ENCODE measurements at regions not wholly inside any gene's neighbourhood (a gene's known extent, or its start where the extent isn't known, plus 50 kb on each side); places are given as distances from the start of the nearest gene placed in this dataset.

DNA sequence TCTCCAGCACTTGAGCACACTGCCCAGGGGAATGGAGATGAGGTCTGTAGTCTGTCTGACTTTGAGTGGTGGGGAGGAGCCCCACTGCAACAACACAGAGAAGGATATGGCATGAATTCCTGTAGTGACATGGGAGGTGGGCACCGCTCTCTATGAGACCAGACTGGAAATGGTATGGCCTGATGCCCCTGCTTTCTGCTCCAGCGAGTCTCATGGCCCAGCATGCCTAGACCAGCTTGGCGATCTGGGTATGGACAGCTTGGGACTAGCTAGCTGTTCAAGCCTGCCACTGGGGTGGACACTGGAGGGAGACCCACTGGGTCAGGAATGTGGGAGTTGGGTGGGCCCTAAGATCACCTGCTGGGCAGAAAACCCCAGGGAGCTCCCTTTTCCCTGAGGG is 477.8 kb upstream of the SEL1L start:
- TF ChIP-seq, protein P1, sequence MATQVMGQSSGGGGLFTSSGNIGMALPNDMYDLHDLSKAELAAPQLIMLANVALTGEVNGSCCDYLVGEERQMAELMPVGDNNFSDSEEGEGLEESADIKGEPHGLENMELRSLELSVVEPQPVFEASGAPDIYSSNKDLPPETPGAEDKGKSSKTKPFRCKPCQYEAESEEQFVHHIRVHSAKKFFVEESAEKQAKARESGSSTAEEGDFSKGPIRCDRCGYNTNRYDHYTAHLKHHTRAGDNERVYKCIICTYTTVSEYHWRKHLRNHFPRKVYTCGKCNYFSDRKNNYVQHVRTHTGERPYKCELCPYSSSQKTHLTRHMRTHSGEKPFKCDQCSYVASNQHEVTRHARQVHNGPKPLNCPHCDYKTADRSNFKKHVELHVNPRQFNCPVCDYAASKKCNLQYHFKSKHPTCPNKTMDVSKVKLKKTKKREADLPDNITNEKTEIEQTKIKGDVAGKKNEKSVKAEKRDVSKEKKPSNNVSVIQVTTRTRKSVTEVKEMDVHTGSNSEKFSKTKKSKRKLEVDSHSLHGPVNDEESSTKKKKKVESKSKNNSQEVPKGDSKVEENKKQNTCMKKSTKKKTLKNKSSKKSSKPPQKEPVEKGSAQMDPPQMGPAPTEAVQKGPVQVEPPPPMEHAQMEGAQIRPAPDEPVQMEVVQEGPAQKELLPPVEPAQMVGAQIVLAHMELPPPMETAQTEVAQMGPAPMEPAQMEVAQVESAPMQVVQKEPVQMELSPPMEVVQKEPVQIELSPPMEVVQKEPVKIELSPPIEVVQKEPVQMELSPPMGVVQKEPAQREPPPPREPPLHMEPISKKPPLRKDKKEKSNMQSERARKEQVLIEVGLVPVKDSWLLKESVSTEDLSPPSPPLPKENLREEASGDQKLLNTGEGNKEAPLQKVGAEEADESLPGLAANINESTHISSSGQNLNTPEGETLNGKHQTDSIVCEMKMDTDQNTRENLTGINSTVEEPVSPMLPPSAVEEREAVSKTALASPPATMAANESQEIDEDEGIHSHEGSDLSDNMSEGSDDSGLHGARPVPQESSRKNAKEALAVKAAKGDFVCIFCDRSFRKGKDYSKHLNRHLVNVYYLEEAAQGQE (IDR thresholded peaks at IDR 0.05; ENCODE audit: insufficient replicate concordance, low read depth), result no peak
- TF ChIP-seq, protein P2, sequence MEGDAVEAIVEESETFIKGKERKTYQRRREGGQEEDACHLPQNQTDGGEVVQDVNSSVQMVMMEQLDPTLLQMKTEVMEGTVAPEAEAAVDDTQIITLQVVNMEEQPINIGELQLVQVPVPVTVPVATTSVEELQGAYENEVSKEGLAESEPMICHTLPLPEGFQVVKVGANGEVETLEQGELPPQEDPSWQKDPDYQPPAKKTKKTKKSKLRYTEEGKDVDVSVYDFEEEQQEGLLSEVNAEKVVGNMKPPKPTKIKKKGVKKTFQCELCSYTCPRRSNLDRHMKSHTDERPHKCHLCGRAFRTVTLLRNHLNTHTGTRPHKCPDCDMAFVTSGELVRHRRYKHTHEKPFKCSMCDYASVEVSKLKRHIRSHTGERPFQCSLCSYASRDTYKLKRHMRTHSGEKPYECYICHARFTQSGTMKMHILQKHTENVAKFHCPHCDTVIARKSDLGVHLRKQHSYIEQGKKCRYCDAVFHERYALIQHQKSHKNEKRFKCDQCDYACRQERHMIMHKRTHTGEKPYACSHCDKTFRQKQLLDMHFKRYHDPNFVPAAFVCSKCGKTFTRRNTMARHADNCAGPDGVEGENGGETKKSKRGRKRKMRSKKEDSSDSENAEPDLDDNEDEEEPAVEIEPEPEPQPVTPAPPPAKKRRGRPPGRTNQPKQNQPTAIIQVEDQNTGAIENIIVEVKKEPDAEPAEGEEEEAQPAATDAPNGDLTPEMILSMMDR (IDR thresholded peaks at IDR 0.05; ENCODE audit: insufficient read depth, low read length), result no peak
- TF ChIP-seq POLR2AphosphoS5 (IDR thresholded peaks at IDR 0.05; ENCODE audit: low read depth), result no peak
- TF ChIP-seq SPI1 (IDR thresholded peaks at IDR 0.05; ENCODE audit: borderline replicate concordance, low read depth), result no peak
- TF ChIP-seq GABPA (IDR thresholded peaks at IDR 0.05; ENCODE audit: low read depth), result no peak
